SK-N-SH treated with all-trans-retinoic acid at 6 μM for 48 hours (cell line): ENCODE measurements at regions not wholly inside any gene's neighbourhood (a gene's known extent, or its start where the extent isn't known, plus 50 kb on each side); places are given as distances from the start of the nearest gene placed in this dataset.

Source experiments
- ISL1 ChIP-seq: fragments of 250-450 bp; sonication (Bioruptor Pico); IDR thresholded peaks from 2 replicates; pipeline ENCODE4 v2.1.2; 2022; ENCODE audit warnings: mild to moderate bottlenecking, moderate library complexity
- PATZ1 ChIP-seq: fragments of 250-450 bp; sonication (Bioruptor Pico); IDR thresholded peaks from 2 replicates; pipeline ENCODE4 v1.8.0; 2020; ENCODE audit warnings: mild to moderate bottlenecking, moderate library complexity, borderline replicate concordance
- TOX ChIP-seq: fragments of 250-450 bp; sonication (Bioruptor Pico); IDR thresholded peaks from 2 replicates; pipeline ENCODE4 v1.8.0; 2021; ENCODE audit warnings: mild to moderate bottlenecking, moderate library complexity, borderline replicate concordance
- ZNF565 ChIP-seq: fragments of 450-650 bp; formaldehyde crosslinking; conservative IDR thresholded peaks from 2 replicates; pipeline ENCODE4 v1.5.0; 2020; ENCODE audit warnings: low read depth, mild to moderate bottlenecking, moderate library complexity
- ZNF8 ChIP-seq: fragments of 450-650 bp; formaldehyde crosslinking; IDR thresholded peaks from 2 replicates; pipeline ENCODE4 v1.5.0; 2020; ENCODE audit warnings: mild to moderate bottlenecking, moderate library complexity

DNA sequence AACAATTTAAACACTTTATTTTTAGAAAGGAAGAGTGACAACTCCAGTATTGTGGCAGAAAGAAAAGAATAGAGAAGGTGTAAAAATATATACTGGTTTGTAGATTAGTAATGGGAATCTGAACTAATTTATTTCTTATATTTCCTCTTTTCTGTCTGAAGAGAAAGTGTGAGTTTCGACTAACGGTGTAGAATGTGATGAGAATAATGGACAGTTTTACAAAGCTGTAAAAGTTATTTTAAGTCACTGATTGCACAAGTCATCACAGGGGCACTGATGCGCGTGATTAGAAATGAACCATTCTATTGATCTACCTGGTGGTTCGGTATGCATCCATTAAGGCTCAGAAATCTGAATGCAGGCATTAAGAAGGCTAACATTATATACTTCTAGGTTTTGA lies 158.5 kb upstream of the ATXN7L3B start:
- TF ChIP-seq ISL1 (no peak), TOX (no peak), ZNF8 (CRISPR knock-in tag) (no peak), PATZ1 (CRISPR knock-in tag) (no peak), ZNF565 (no peak)
